ENCODE measurements at regions not wholly inside any gene's neighbourhood (a gene's known extent, or its start where the extent isn't known, plus 50 kb on each side); places are given as distances from the start of the nearest gene placed in this dataset.

- DNase-seq (no peak), ATAC-seq (no peak)
- Histone ChIP-seq H3K4me3 (no peak overlapping the region), H3K4me1 (peaks cover 18% of the 10 kb centered on the region), H3K27me3 (no peaks in the 10 kb centered on the region), H3K27ac (no peak overlapping the region), H3K9me3 (no peaks in the 10 kb centered on the region), H3K36me3 (no peaks in the 10 kb centered on the region)
- TF ChIP-seq CTCF (IDR thresholded peaks at IDR 0.05): no peak
- intact Hi-C loops (cut with DNase I): no loop called here
Observed at GRCh38 chr17:83180996-83181481, 101.6 kb downstream of the METRNL start.

- intact Hi-C loops (cut with DNase I): no loop called here
- H3K27me3 ChIP-seq: no peaks in the 10 kb centered on the region
- no peak overlapping the region for H3K4me3 ChIP-seq
- H3K4me1 ChIP-seq: peaks cover 18% of the 10 kb centered on the region
- TF ChIP-seq CTCF (IDR thresholded peaks at IDR 0.05): no peak
- no peak for ATAC-seq
- DNase-seq: no peak
- H3K9me3 ChIP-seq: no peaks in the 10 kb centered on the region
- H3K36me3 ChIP-seq: no peaks in the 10 kb centered on the region
- H3K27ac ChIP-seq: no peak overlapping the region
Observed at GRCh38 chr17:83181991-83182619, 102.7 kb downstream of the METRNL start.

- no peaks in the 10 kb centered on the region for H3K27me3 ChIP-seq
- no peaks in the 10 kb centered on the region for H3K36me3 ChIP-seq
- no peaks in the 10 kb centered on the region for H3K9me3 ChIP-seq
- intact Hi-C loops (cut with DNase I): no loop called here
- ATAC-seq: peak; percentile 72
- no peak overlapping the region for H3K27ac ChIP-seq
- no peak overlapping the region for H3K4me3 ChIP-seq
- no peak for TF ChIP-seq CTCF (IDR thresholded peaks at IDR 0.05)
- no peak for DNase-seq
- H3K4me1 ChIP-seq: peaks cover 18% of the 10 kb centered on the region
Observed at GRCh38 chr17:83182620-83183101, 103.3 kb downstream of the METRNL start.

GRCh38 chr17:83183145-83183948, 103.9 kb downstream of the METRNL start:
- no peak overlapping the region for H3K27ac ChIP-seq
- DNase-seq (no peak), ATAC-seq (no peak)
- no peaks in the 10 kb centered on the region for H3K36me3 ChIP-seq
- H3K4me3 ChIP-seq: no peak overlapping the region
- no peaks in the 10 kb centered on the region for H3K27me3 ChIP-seq
- no peak for TF ChIP-seq CTCF (IDR thresholded peaks at IDR 0.05)
- intact Hi-C loops (cut with DNase I): no loop called here
- H3K4me1 ChIP-seq: peaks cover 18% of the 10 kb centered on the region
- no peaks in the 10 kb centered on the region for H3K9me3 ChIP-seq

- H3K27me3 ChIP-seq: no peaks in the 10 kb centered on the region
- H3K27ac ChIP-seq: no peak overlapping the region
- DNase-seq: no peak
- no peaks in the 10 kb centered on the region for H3K9me3 ChIP-seq
- ATAC-seq: no peak
- H3K36me3 ChIP-seq: no peaks in the 10 kb centered on the region
- H3K4me3 ChIP-seq: no peak overlapping the region
- peaks cover 18% of the 10 kb centered on the region for H3K4me1 ChIP-seq
- no peak for TF ChIP-seq CTCF (IDR thresholded peaks at IDR 0.05)
- intact Hi-C loops (cut with DNase I): no loop called here
Observed at GRCh38 chr17:83183951-83184506, 104.6 kb downstream of the METRNL start.

All from upper lobe of right lung (tissue), 1 donor.